ENCODE measurements at regions not wholly inside any gene's neighbourhood (a gene's known extent, or its start where the extent isn't known, plus 50 kb on each side); places are given as distances from the start of the nearest gene placed in this dataset.

DNA sequence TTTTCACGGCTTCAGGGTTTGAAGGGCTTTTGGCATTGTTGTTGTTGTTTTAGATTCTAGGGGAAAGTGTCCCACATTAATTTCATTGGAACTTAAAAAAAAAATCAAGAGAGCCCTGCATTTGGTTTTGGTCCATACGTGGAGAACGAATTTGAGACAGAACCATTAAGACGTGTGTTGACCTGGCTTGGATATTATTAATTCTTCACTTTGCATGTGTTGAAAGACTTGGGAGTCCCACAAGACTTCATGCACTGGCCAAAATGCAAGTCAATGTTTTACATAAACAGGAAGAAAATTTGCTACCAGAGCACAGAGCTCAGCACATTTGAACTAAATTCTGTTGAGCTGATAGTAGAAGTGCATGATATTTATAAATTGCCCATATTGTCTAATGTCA lies 761.2 kb upstream of the ACVR2A start:
- H3K4me2 ChIP-seq (ENCODE audit: low read length), result no peak overlapping the region
- H3F3A ChIP-seq (ENCODE audit: low read length, unreplicated experiment), result no peaks in the 10 kb centered on the region
- ATAC-seq (no peak), DNase-seq (no peak)
- H3K4me3 ChIP-seq (ENCODE audit: low read length), result no peak overlapping the region
- POLR2A ChIA-PET (ENCODE audit: unreplicated experiment), result no interaction called here
- H3K36me3 ChIP-seq (ENCODE audit: low read depth, low read length), result no peaks in the 10 kb centered on the region
- no peaks in the 10 kb centered on the region for H3K4me1 ChIP-seq (ENCODE audit: insufficient read depth, low read length)
- H4K20me1 ChIP-seq (ENCODE audit: low read length), result no peaks in the 10 kb centered on the region
- H3K27ac ChIP-seq (ENCODE audit: low read length), result no peak overlapping the region
- TF ChIP-seq EZH2 (IDR thresholded peaks at IDR 0.05; ENCODE audit: low read length, unreplicated experiment) (no peak), EZH2phosphoT487 (IDR thresholded peaks at IDR 0.05; ENCODE audit: borderline replicate concordance, low read length) (no peak)
- TF ChIP-seq, protein P1, sequence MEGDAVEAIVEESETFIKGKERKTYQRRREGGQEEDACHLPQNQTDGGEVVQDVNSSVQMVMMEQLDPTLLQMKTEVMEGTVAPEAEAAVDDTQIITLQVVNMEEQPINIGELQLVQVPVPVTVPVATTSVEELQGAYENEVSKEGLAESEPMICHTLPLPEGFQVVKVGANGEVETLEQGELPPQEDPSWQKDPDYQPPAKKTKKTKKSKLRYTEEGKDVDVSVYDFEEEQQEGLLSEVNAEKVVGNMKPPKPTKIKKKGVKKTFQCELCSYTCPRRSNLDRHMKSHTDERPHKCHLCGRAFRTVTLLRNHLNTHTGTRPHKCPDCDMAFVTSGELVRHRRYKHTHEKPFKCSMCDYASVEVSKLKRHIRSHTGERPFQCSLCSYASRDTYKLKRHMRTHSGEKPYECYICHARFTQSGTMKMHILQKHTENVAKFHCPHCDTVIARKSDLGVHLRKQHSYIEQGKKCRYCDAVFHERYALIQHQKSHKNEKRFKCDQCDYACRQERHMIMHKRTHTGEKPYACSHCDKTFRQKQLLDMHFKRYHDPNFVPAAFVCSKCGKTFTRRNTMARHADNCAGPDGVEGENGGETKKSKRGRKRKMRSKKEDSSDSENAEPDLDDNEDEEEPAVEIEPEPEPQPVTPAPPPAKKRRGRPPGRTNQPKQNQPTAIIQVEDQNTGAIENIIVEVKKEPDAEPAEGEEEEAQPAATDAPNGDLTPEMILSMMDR (conservative IDR thresholded peaks at IDR 0.05; ENCODE audit: low read depth, low read length), result no peak
- BruUV-seq (replicated peaks), result no TSS peak
- no peaks in the 10 kb centered on the region for H3K9me3 ChIP-seq (ENCODE audit: low read length)
- no peak overlapping the region for H2AFZ ChIP-seq (ENCODE audit: low read length)
- intact Hi-C loops (cut with micrococcal nuclease), result loop anchor here (1.0 to 10.0 kb wide), 5 partner anchors 91 to 828 kb away; no protein-coding TSS in a partner anchor
- no peaks in the 10 kb centered on the region for H3K79me2 ChIP-seq (ENCODE audit: low read length)
- CTCF ChIA-PET, result interaction anchor here (1.2 to 1.5 kb wide), 2 partner anchors 249 to 827 kb away, joined by 3 to 10 read pairs; no protein-coding TSS in a partner anchor
- H3K9me2 ChIP-seq (replicated peaks; ENCODE audit: low read length), result no peaks in the 10 kb centered on the region
- no peaks in the 10 kb centered on the region for H3K27me3 ChIP-seq (ENCODE audit: low read length)
- H3K9ac ChIP-seq (ENCODE audit: low read length), result no peak overlapping the region

DNA sequence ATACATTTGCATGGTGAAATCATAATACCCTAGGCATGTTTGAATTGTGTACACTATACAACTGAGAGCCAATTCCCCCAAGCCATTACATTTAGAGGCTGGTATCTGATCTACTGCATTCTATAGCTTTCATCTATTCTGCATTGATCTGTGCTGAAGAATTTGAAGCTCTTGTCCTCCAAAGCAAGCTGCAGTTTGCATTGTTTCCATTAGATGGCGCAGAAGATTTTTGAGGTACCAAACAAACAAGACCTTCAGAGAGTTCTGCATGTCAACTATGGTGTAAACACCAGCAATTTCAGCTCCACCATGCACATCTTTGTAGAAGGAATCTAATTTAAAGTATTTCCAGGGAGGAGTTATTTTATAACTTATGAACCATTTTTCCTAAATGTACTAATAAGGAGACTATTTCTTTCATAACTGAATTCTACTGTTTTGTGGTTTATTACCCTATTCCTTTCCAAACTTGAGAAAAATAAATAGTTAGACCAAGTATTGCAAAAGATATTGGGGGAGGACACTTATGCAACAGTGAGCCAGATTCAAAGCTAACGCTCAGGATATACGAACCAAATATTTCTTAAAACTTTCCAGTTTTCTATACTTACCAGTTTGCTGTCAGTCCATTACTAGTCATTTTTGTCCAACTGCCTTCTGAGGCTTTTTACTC lies 761.8 kb upstream of the ACVR2A start:
- POLR2A ChIA-PET (ENCODE audit: unreplicated experiment), result no interaction called here
- TF ChIP-seq, protein P1 (conservative IDR thresholded peaks at IDR 0.05; ENCODE audit: low read depth, low read length), result peak; percentile 96
- no peak for TF ChIP-seq EZH2 (IDR thresholded peaks at IDR 0.05; ENCODE audit: low read length, unreplicated experiment)
- no peak for TF ChIP-seq EZH2phosphoT487 (IDR thresholded peaks at IDR 0.05; ENCODE audit: borderline replicate concordance, low read length)

DNA sequence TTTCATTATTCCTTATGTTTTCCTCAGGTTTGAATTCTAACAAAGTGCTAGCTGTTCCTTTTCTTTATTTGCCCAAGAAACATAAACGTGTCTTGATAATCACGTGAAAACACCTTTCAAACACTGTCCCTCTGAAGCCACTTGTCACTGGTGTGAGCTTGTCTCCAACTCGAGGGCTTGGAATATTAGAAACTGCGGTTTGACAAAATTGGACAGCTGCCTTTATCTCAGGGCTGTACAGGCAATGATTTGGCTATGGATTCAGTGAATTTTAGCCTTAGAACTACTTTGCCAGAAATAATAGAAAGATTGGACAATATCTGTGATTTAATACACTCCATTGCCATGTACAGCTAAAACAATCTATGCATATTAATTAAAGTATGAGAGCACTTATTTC lies 763.0 kb upstream of the ACVR2A start:
- Histone ChIP-seq H2AFZ (ENCODE audit: low read length) (no peak overlapping the region), H4K20me1 (ENCODE audit: low read length) (no peaks in the 10 kb centered on the region), H3K27ac (ENCODE audit: low read length) (no peak overlapping the region), H3K4me3 (ENCODE audit: low read length) (no peak overlapping the region), H3K9me2 (replicated peaks; ENCODE audit: low read length) (no peaks in the 10 kb centered on the region), H3F3A (ENCODE audit: low read length, unreplicated experiment) (no peaks in the 10 kb centered on the region), H3K79me2 (ENCODE audit: low read length) (no peaks in the 10 kb centered on the region), H3K36me3 (ENCODE audit: low read depth, low read length) (no peaks in the 10 kb centered on the region), H3K9me3 (ENCODE audit: low read length) (no peaks in the 10 kb centered on the region), H3K4me1 (ENCODE audit: insufficient read depth, low read length) (0 out of 2 replicates have a peak, but pooled peaks cover under 1% of the 10 kb centered on the region), H3K4me2 (ENCODE audit: low read length) (no peak overlapping the region), H3K27me3 (ENCODE audit: low read length) (no peaks in the 10 kb centered on the region), H3K9ac (ENCODE audit: low read length) (no peak overlapping the region)
- ChIA-PET CTCF (no interaction called here), POLR2A (ENCODE audit: unreplicated experiment) (no interaction called here)
- ATAC-seq, result no peak
- DNase-seq, result no peak
- intact Hi-C loops (cut with micrococcal nuclease), result loop anchor here (10.0 kb wide), 3 partner anchors 93 to 193 kb away; no protein-coding TSS in a partner anchor
- no peak for TF ChIP-seq EZH2phosphoT487 (IDR thresholded peaks at IDR 0.05; ENCODE audit: borderline replicate concordance, low read length)
- TF ChIP-seq, protein P1 (conservative IDR thresholded peaks at IDR 0.05; ENCODE audit: low read depth, low read length), result no peak
- no TSS peak for BruUV-seq (replicated peaks)

More for the DNA sequence above, 761.8 kb upstream of the ACVR2A start:
- Histone ChIP-seq H2AFZ (ENCODE audit: low read length) (no peak overlapping the region), H3K27ac (ENCODE audit: low read length) (no peak overlapping the region), H3K9me3 (ENCODE audit: low read length) (no peaks in the 10 kb centered on the region), H3K9me2 (replicated peaks; ENCODE audit: low read length) (no peaks in the 10 kb centered on the region), H3K9ac (ENCODE audit: low read length) (no peak overlapping the region), H3K4me3 (ENCODE audit: low read length) (no peak overlapping the region), H3K4me2 (ENCODE audit: low read length) (no peak overlapping the region), H3K79me2 (ENCODE audit: low read length) (no peaks in the 10 kb centered on the region), H3K4me1 (ENCODE audit: insufficient read depth, low read length) (no peaks in the 10 kb centered on the region), H3K27me3 (ENCODE audit: low read length) (no peaks in the 10 kb centered on the region), H4K20me1 (ENCODE audit: low read length) (no peaks in the 10 kb centered on the region), H3K36me3 (ENCODE audit: low read depth, low read length) (no peaks in the 10 kb centered on the region), H3F3A (ENCODE audit: low read length, unreplicated experiment) (no peaks in the 10 kb centered on the region)
- no TSS peak for BruUV-seq (replicated peaks)
- CTCF ChIA-PET, result interaction anchor here (0.6 to 1.5 kb wide), 5 partner anchors 14 to 828 kb away, joined by 3 to 10 read pairs (median 4); no protein-coding TSS in a partner anchor
- ATAC-seq (peak; percentile 67), DNase-seq (peak; percentile 87)
- intact Hi-C loops (cut with micrococcal nuclease), result loop anchor here (1.0 to 10.0 kb wide), 5 partner anchors 92 to 828 kb away; no protein-coding TSS in a partner anchor

All from PC-3 (cell line).